Endothelial cell of umbilical vein (primary cell): ENCODE measurements at regions not wholly inside any gene's neighbourhood (a gene's known extent, or its start where the extent isn't known, plus 50 kb on each side); places are given as distances from the start of the nearest gene placed in this dataset.

Source experiments
- POLR2AphosphoS5 ChIP-seq: IDR thresholded peaks from 2 replicates; pipeline ENCODE4 v1.6.1; 2012; ENCODE audit warnings: low read depth, mild to moderate bottlenecking, control low read depth, low read length, moderate library complexity; ENCODE audit not compliant: insufficient read depth
- TF ChIP-seq, protein P1 (sequence below), 2 donors: IDR thresholded peaks; 1 replicate in 1 of 2; 2 replicates in 1 of 2; pipeline ENCODE4 v1.5.1; 2011; ENCODE audit warnings: low read length in 2 of 2, mild to moderate bottlenecking in 2 of 2, moderate library complexity in 2 of 2, control low read depth in 1 of 2, inconsistent platforms in 1 of 2, low read depth in 1 of 2; ENCODE audit not compliant: insufficient read depth in 1 of 2; ENCODE audit errors: extremely low read depth in 1 of 2

DNA sequence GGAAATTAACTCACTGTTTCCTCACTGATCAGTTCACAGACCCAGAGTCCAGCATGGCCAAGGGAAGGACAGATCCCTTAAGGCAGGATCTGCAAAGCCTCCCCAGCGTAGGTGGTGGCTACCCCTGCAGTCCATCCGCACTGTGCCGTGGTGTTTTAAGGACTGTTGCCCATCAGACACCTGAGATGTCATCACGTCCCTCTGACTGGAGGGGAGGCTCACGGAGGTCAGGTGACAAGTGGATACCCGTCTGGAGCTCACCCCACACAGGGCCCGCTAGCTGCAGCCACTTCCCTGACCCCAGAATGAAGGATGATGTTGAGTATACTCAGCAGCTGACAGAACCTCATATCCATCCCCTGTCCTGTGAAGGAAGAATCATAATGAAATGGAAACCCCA is 161.8 kb upstream of the GGTLC1 start:
- TF ChIP-seq, protein P1, sequence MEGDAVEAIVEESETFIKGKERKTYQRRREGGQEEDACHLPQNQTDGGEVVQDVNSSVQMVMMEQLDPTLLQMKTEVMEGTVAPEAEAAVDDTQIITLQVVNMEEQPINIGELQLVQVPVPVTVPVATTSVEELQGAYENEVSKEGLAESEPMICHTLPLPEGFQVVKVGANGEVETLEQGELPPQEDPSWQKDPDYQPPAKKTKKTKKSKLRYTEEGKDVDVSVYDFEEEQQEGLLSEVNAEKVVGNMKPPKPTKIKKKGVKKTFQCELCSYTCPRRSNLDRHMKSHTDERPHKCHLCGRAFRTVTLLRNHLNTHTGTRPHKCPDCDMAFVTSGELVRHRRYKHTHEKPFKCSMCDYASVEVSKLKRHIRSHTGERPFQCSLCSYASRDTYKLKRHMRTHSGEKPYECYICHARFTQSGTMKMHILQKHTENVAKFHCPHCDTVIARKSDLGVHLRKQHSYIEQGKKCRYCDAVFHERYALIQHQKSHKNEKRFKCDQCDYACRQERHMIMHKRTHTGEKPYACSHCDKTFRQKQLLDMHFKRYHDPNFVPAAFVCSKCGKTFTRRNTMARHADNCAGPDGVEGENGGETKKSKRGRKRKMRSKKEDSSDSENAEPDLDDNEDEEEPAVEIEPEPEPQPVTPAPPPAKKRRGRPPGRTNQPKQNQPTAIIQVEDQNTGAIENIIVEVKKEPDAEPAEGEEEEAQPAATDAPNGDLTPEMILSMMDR (IDR thresholded peaks at IDR 0.05; ENCODE audit: extremely low read depth in 1 of 2, insufficient read depth in 1 of 2, low read depth in 1 of 2, low read length in 2 of 2) = no peak
- no peak for TF ChIP-seq POLR2AphosphoS5
